CD14-positive monocyte (primary cell): ENCODE measurements at regions not wholly inside any gene's neighbourhood (a gene's known extent, or its start where the extent isn't known, plus 50 kb on each side); places are given as distances from the start of the nearest gene placed in this dataset.

Experiments
- DNase-seq, 3 donors: peaks; one replicate each; pipeline ENCODE4 v3.0.0-alpha.2; 2011 to 2022
- H2AFZ ChIP-seq: 2 replicates; pipeline ENCODE4 v1.6.0; 2012; ENCODE audit warnings: mild to moderate bottlenecking, low read depth, low read length, inconsistent platforms; ENCODE audit not compliant: insufficient read depth, poor library complexity, severe bottlenecking
- H3K27ac ChIP-seq, 2 donors: 1 replicate in 1 of 2; 2 replicates in 1 of 2; pipeline ENCODE4 v1.5.1; 2012 to 2013; ENCODE audit warnings: low read length in 2 of 2, control low read depth in 1 of 2, inconsistent platforms in 1 of 2, low read depth in 1 of 2, mild to moderate bottlenecking in 1 of 2
- H3K27me3 ChIP-seq, 2 donors: one replicate each; pipeline versions ENCODE4 v1.6.0 to v1.6.1; 2011 to 2013; ENCODE audit warnings: low read length in 2 of 2; ENCODE audit not compliant: control insufficient read depth in 2 of 2, insufficient read depth in 2 of 2
- H3K36me3 ChIP-seq, 2 donors: replicated peaks in 1 of 2; 1 replicate in 1 of 2; 2 replicates in 1 of 2; pipeline versions ENCODE4 v1.5.1 to v1.6.1; 2012 to 2013; ENCODE audit warnings: low read length in 2 of 2, control low read depth in 1 of 2, inconsistent platforms in 1 of 2, mild to moderate bottlenecking in 1 of 2; ENCODE audit not compliant: insufficient read depth in 2 of 2, control insufficient read depth in 1 of 2
- H3K4me1 ChIP-seq, 2 donors: 1 replicate in 1 of 2; 2 replicates in 1 of 2; pipeline versions ENCODE4 v1.5.1 to v1.6.1; 2012 to 2013; ENCODE audit warnings: low read length in 2 of 2, control low read depth in 1 of 2, inconsistent platforms in 1 of 2, mild to moderate bottlenecking in 1 of 2, moderate library complexity in 1 of 2; ENCODE audit not compliant: insufficient read depth in 2 of 2, control insufficient read depth in 1 of 2
- H3K4me2 ChIP-seq: replicated peaks from 2 replicates; pipeline ENCODE3; 2012; ENCODE audit warnings: low read length, moderate library complexity, mild to moderate bottlenecking; ENCODE audit not compliant: poor library complexity, severe bottlenecking; ENCODE audit errors: extremely low read depth
- H3K4me3 ChIP-seq, 3 experiments: fragments of 200-600 bp in 1 of 3; sonication (generic) in 1 of 3; replicated peaks in 1 of 3; 1 replicate in 2 of 3; 2 replicates in 1 of 3; pipeline ENCODE4 v1.5.1; 2011 to 2013; ENCODE audit warnings: low read length in 3 of 3, mild to moderate bottlenecking in 3 of 3, control low read depth in 2 of 3, low read depth in 2 of 3, inconsistent platforms in 1 of 3, moderate library complexity in 1 of 3
- H3K79me2 ChIP-seq: 2 replicates; pipeline ENCODE4 v1.6.0; 2012; ENCODE audit warnings: mild to moderate bottlenecking, control low read depth, inconsistent platforms, low read length, moderate library complexity; ENCODE audit not compliant: insufficient read depth
- H3K9ac ChIP-seq: 2 replicates; pipeline ENCODE4 v1.6.0; 2017; ENCODE audit warnings: low read length, mild to moderate bottlenecking; ENCODE audit not compliant: insufficient read depth, poor library complexity, severe bottlenecking
- H3K9me3 ChIP-seq, 2 donors: replicated peaks in 1 of 2; 1 replicate in 1 of 2; 2 replicates in 1 of 2; pipeline versions ENCODE4 v1.5.1 to v1.6.1; 2012 to 2013; ENCODE audit warnings: low read length in 2 of 2, control low read depth in 1 of 2; ENCODE audit not compliant: control insufficient read depth in 1 of 2, insufficient read depth in 1 of 2
- H4K20me1 ChIP-seq: 2 replicates; pipeline ENCODE4 v1.6.0; 2012; ENCODE audit warnings: mild to moderate bottlenecking, low read length, control low read depth, moderate library complexity; ENCODE audit not compliant: insufficient read depth
- H3K27ac Mint-ChIP-seq, 7 donors: one replicate each; pipeline ENCODE4 v1.8.0; 2020; ENCODE audit warnings: mild to moderate bottlenecking in 7 of 7, mixed read lengths in 7 of 7, moderate library complexity in 6 of 7, inconsistent platforms in 2 of 7
- H3K27me3 Mint-ChIP-seq, 3 donors: one replicate each; pipeline ENCODE4 v1.8.0; 2021 to 2022; ENCODE audit warnings: low read depth in 3 of 3, mild to moderate bottlenecking in 3 of 3, mixed read lengths in 3 of 3, moderate library complexity in 3 of 3, inconsistent platforms in 1 of 3
- H3K36me3 Mint-ChIP-seq, 2 donors: one replicate each; pipeline ENCODE4 v1.8.0; 2020; ENCODE audit warnings: mixed read lengths in 2 of 2, inconsistent platforms in 1 of 2, mild to moderate bottlenecking in 1 of 2
- H3K4me1 Mint-ChIP-seq: one replicate; pipeline ENCODE4 v1.8.0; 2020; ENCODE audit warnings: mild to moderate bottlenecking, mixed read lengths
- H3K4me3 Mint-ChIP-seq, 2 donors: one replicate each; pipeline ENCODE4 v1.8.0; 2020; ENCODE audit warnings: mild to moderate bottlenecking in 2 of 2, mixed read lengths in 2 of 2, moderate library complexity in 1 of 2
- H3K9me3 Mint-ChIP-seq, 7 donors: one replicate each; pipeline ENCODE4 v1.8.0; 2020 to 2022; ENCODE audit warnings: mixed read lengths in 7 of 7, mild to moderate bottlenecking in 6 of 7, moderate library complexity in 6 of 7, inconsistent platforms in 2 of 7
- CTCF ChIP-seq: fragments of 200-600 bp; IDR thresholded peaks from one replicate; pipeline ENCODE4 v1.8.0; 2022; ENCODE audit warnings: antibody characterized with exemption, mild to moderate bottlenecking
- WGBS: methylation state at CpG from one replicate; pipeline ENCODE4 v1.1.5; 2013; ENCODE audit warnings: missing lambda C conversion rate; ENCODE audit not compliant: insufficient coverage; 5-methylcytosine and 5-hydroxymethylcytosine counted together
- intact Hi-C, 2 donors: fragments of 100-400 bp; cut with micrococcal nuclease; formaldehyde crosslinking; loops; one replicate each; pipeline versions ENCODE4 v1.15.0 to v1.15.1; 2023

DNA sequence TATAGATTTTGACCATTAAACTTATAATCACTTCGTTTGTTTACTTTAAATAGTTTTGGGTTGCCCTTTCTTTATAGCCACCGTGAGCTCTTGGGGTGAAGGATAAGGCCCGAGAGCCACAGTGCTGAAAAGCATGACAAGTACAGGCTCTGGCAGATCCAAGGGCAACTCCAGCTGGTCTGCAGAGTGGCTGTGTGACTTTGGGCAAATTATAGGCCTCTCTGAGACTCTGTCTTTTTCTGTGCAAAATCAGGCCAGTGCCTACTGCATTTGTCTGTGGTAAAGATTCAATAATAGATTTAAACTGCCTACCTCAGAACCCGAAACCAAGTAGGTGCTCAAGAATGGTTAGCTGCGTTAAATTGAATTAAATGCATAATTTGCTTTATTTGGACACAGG is 511.3 kb downstream of the QKI start:
- Mint-ChIP-seq H3K4me3 (no peak overlapping the region), H3K27me3 (peaks cover 0 to 5% (median 2%) of the 10 kb centered on the region in 3 donors), H3K9me3 (peaks cover 0 to 12% (median 1%) of the 10 kb centered on the region in 7 donors), H3K27ac (no peak overlapping the region), H3K36me3 (no peaks in the 10 kb centered on the region), H3K4me1 (no peaks in the 10 kb centered on the region)
- Histone ChIP-seq H3K27me3 (no peaks in the 10 kb centered on the region), H2AFZ (no peak overlapping the region), H3K9ac (no peak overlapping the region), H3K27ac (no peak overlapping the region), H3K4me2 (no peak overlapping the region), H3K79me2 (no peaks in the 10 kb centered on the region), H3K4me1 (no peaks in the 10 kb centered on the region), H4K20me1 (no peaks in the 10 kb centered on the region), H3K9me3 (no peaks in the 10 kb centered on the region), H3K36me3 (no peaks in the 10 kb centered on the region), H3K4me3 (no peak overlapping the region)
- DNase-seq, result no peak
- intact Hi-C loops, result no loop called here
- TF ChIP-seq CTCF, result no peak
- WGBS, result no CpG with 5 or more reads among the region's 5 CpGs

DNA sequence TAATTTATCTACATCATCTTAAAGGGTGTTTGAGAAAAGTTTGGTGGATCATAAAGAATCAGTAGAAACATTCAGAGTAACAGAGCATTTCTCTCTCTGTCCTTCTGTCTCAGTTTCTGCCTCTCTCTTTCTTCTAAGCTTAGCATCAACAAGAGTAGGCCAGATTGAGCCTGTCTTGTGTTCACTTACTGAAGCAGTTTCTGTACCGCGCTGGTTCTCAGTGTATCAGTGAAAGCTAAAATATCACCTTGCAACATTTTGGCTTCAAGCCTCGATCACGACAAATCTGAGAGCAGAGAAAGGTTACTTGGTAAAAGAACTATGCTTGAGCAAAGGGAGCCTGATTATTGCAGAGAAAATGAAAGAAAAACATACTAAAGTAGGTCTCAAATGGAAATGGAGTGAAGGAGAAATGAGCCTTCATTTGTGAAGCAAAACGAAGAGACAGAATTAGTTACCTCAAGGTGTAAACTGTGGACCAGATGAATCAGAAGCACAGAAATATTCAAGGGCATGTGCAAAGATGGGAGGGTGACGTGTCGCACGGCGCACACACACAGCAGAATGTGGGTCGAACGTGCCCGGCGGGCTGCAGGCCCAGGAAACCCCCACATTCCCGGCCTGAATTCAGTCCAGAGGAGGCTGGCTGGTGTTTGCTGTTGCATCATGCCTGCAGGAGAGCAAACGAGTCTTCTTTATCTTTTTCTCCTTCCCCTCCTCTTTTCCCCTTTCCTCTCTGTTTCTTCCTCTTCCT is 509.3 kb downstream of the QKI start:
- peaks cover 0 to 12% (median 2%) of the 10 kb centered on the region in 7 donors for H3K9me3 Mint-ChIP-seq
- H3K27me3 Mint-ChIP-seq, result peaks cover 1 to 6% (median 2%) of the 10 kb centered on the region in 3 donors
- Histone ChIP-seq H3K4me3 (no peak overlapping the region), H3K9ac (no peak overlapping the region), H3K4me1 (no peaks in the 10 kb centered on the region), H3K4me2 (no peak overlapping the region), H4K20me1 (no peaks in the 10 kb centered on the region), H3K79me2 (no peaks in the 10 kb centered on the region), H3K27ac (no peak overlapping the region), H3K9me3 (no peaks in the 10 kb centered on the region), H3K27me3 (no peaks in the 10 kb centered on the region), H2AFZ (no peak overlapping the region), H3K36me3 (no peaks in the 10 kb centered on the region)
- no peak for DNase-seq
- WGBS, result 95% methylated on average over 13 of the region's 15 CpGs
- H3K27ac Mint-ChIP-seq, result no peak overlapping the region
- no peaks in the 10 kb centered on the region for H3K4me1 Mint-ChIP-seq
- no peak overlapping the region for H3K4me3 Mint-ChIP-seq
- no peaks in the 10 kb centered on the region for H3K36me3 Mint-ChIP-seq
- intact Hi-C loops, result no loop called here
- TF ChIP-seq CTCF, result no peak
